IMR-90 (cell line): ENCODE measurements at regions not wholly inside any gene's neighbourhood (a gene's known extent, or its start where the extent isn't known, plus 50 kb on each side); places are given as distances from the start of the nearest gene placed in this dataset.

ENCODE experiments used
- ATAC-seq: fragments of 200-7000 bp; cut with Tn5 transposase; 2 replicates; pipeline ENCODE4 v1.9.1; 2020; ENCODE audit warnings: low read depth, mild to moderate bottlenecking, moderate library complexity
- BruUV-seq: library from RNA; stranded (reverse); fragments of 400-500 nt; replicated peaks from 2 replicates; lab custom pipeline; 2021; lab: Mats Ljungman, UMichigan
- CTCF ChIA-PET: fragments of 300-600 bp; formaldehyde crosslinking; extraction: SDS; loops from one replicate; lab custom pipeline; 2021; ENCODE audit warnings: antibody characterized with exemption; lab: Yijun Ruan, JAX
- POLR2A ChIA-PET: fragments of 300-600 bp; sonication (Branson Sonifier 250); formaldehyde crosslinking; loops from one replicate; lab custom pipeline; 2022; ENCODE audit warnings: antibody characterized with exemption; ENCODE audit not compliant: unreplicated experiment; lab: Charles Lee
- DNase-seq: peaks from one replicate; pipeline ENCODE4 v3.0.0; 2013
- H2AFZ ChIP-seq: replicated peaks from 2 replicates; pipeline ENCODE3; 2013; ENCODE audit warnings: low read length, mild to moderate bottlenecking; ENCODE audit not compliant: poor library complexity
- H2AK5ac ChIP-seq: 2 replicates; pipeline ENCODE4 v1.6.1; 2013; ENCODE audit warnings: low read depth, low read length, inconsistent platforms
- H2AK9ac ChIP-seq: replicated peaks from 2 replicates; pipeline ENCODE3; 2013; ENCODE audit warnings: mild to moderate bottlenecking, low read depth, low read length, moderate library complexity; ENCODE audit not compliant: poor library complexity
- H2BK120ac ChIP-seq: 2 replicates; pipeline ENCODE4 v1.6.1; 2013; ENCODE audit warnings: low read depth, low read length, inconsistent platforms
- H2BK15ac ChIP-seq: 3 replicates; pipeline ENCODE4 v1.6.1; 2013; ENCODE audit warnings: low read depth, low read length, inconsistent platforms
- H2BK20ac ChIP-seq: 2 replicates; pipeline ENCODE4 v1.6.1; 2013; ENCODE audit warnings: low read depth, mild to moderate bottlenecking, inconsistent platforms, low read length, moderate library complexity
- H2BK5ac ChIP-seq: 2 replicates; pipeline ENCODE4 v1.6.1; 2013; ENCODE audit warnings: mild to moderate bottlenecking, low read depth, low read length, inconsistent platforms; ENCODE audit not compliant: poor library complexity, severe bottlenecking
- H3K14ac ChIP-seq: replicated peaks from 2 replicates; pipeline ENCODE4 v1.6.1; 2013; ENCODE audit warnings: low read depth, low read length, inconsistent platforms
- H3K18ac ChIP-seq: 2 replicates; pipeline ENCODE4 v1.6.1; 2013; ENCODE audit warnings: low read depth, low read length, control low read depth
- H3K23ac ChIP-seq: 2 replicates; pipeline ENCODE4 v1.6.1; 2013; ENCODE audit warnings: low read depth, low read length, inconsistent platforms
- H3K27ac ChIP-seq: 2 replicates; pipeline ENCODE4 v1.5.1; 2013; ENCODE audit warnings: mild to moderate bottlenecking, control low read depth, low read length; ENCODE audit not compliant: insufficient read depth
- H3K27me3 ChIP-seq: 2 replicates; pipeline ENCODE4 v1.6.1; 2013; ENCODE audit warnings: low read length; ENCODE audit not compliant: control insufficient read depth, insufficient read depth
- H3K36me3 ChIP-seq: 2 replicates; pipeline ENCODE4 v1.6.1; 2013; ENCODE audit warnings: low read length, mixed read lengths; ENCODE audit not compliant: control insufficient read depth, insufficient read depth
- H3K4ac ChIP-seq: 2 replicates; pipeline ENCODE4 v1.6.1; 2013; ENCODE audit warnings: low read depth, low read length, inconsistent platforms
- H3K4me1 ChIP-seq: 2 replicates; pipeline ENCODE4 v1.6.1; 2013; ENCODE audit warnings: low read length, mixed read lengths; ENCODE audit not compliant: control insufficient read depth, insufficient read depth
- H3K4me2 ChIP-seq: 2 replicates; pipeline ENCODE4 v1.6.1; 2013; ENCODE audit warnings: low read depth, mild to moderate bottlenecking, control low read depth, low read length, moderate library complexity
- H3K4me3 ChIP-seq: 2 replicates; pipeline ENCODE4 v1.5.1; 2013; ENCODE audit warnings: low read depth, mild to moderate bottlenecking, control low read depth, low read length, moderate library complexity; ENCODE audit not compliant: insufficient read depth
- H3K56ac ChIP-seq: 2 replicates; pipeline ENCODE4 v1.6.1; 2013; ENCODE audit warnings: low read length, inconsistent platforms; ENCODE audit not compliant: insufficient read depth; ENCODE audit errors: extremely low read depth
- H3K79me1 ChIP-seq, 2 experiments: 2 replicates each; pipeline ENCODE4 v1.6.1; 2013; ENCODE audit warnings: low read length in 2 of 2, inconsistent platforms in 1 of 2, low read depth in 1 of 2
- H3K9ac ChIP-seq: 2 replicates; pipeline ENCODE4 v1.6.1; 2013; ENCODE audit warnings: low read depth, low read length, control low read depth
- H3K9me1 ChIP-seq: 2 replicates; pipeline ENCODE4 v1.6.1; 2013; ENCODE audit warnings: low read length, inconsistent platforms; ENCODE audit not compliant: insufficient read depth
- H3K9me3 ChIP-seq: 2 replicates; pipeline ENCODE4 v1.6.1; 2013; ENCODE audit warnings: low read length; ENCODE audit not compliant: control insufficient read depth, insufficient read depth
- H4K20me1 ChIP-seq: 2 replicates; pipeline ENCODE4 v1.6.1; 2013; ENCODE audit warnings: low read length, inconsistent platforms; ENCODE audit not compliant: insufficient read depth
- H4K5ac ChIP-seq: 2 replicates; pipeline ENCODE4 v1.6.1; 2013; ENCODE audit warnings: mild to moderate bottlenecking, low read depth, low read length, control low read depth
- H4K8ac ChIP-seq, 2 experiments: 2 replicates each; pipeline ENCODE4 v1.6.1; 2013; ENCODE audit warnings: low read depth in 2 of 2, low read length in 2 of 2, control low read depth in 1 of 2, inconsistent platforms in 1 of 2
- H4K91ac ChIP-seq: 2 replicates; pipeline ENCODE4 v1.6.1; 2013; ENCODE audit warnings: low read depth, low read length, inconsistent platforms; ENCODE audit not compliant: insufficient read depth
- BHLHE40 ChIP-seq: fragments of 150-350 bp; IDR thresholded peaks from 2 replicates; pipeline ENCODE4 v1.6.1; 2016; ENCODE audit warnings: mild to moderate bottlenecking, low read depth, low read length
- CEBPB ChIP-seq: IDR thresholded peaks from 2 replicates; pipeline ENCODE4 v1.6.1; 2012; ENCODE audit warnings: low read depth, low read length, improper control_type of control experiment
- CTCF ChIP-seq: conservative IDR thresholded peaks from 2 replicates; pipeline ENCODE4 v1.5.1; 2012; ENCODE audit warnings: mild to moderate bottlenecking, low read depth, low read length, improper control_type of control experiment
- FOS ChIP-seq: fragments of 150-350 bp; IDR thresholded peaks from 2 replicates; pipeline ENCODE4 v1.6.1; 2016; ENCODE audit warnings: low read depth, low read length
- MAZ ChIP-seq: IDR thresholded peaks from 2 replicates; pipeline ENCODE4 v1.6.1; 2012; ENCODE audit warnings: low read depth, mild to moderate bottlenecking, low read length, improper control_type of control experiment, moderate library complexity, borderline replicate concordance
- MXI1 ChIP-seq: IDR thresholded peaks from 2 replicates; pipeline ENCODE4 v1.6.1; 2012; ENCODE audit warnings: low read depth, mild to moderate bottlenecking, low read length, moderate library complexity, borderline replicate concordance
- NFE2L2 ChIP-seq: fragments of 150-350 bp; IDR thresholded peaks from 2 replicates; pipeline ENCODE4 v1.6.1; 2016; ENCODE audit warnings: low read depth, mild to moderate bottlenecking, low read length
- POLR2A ChIP-seq: IDR thresholded peaks from 2 replicates; pipeline ENCODE4 v1.6.1; 2012; ENCODE audit warnings: mild to moderate bottlenecking, low read depth, low read length
- RCOR1 ChIP-seq: IDR thresholded peaks from 2 replicates; pipeline ENCODE4 v1.6.1; 2012; ENCODE audit warnings: mild to moderate bottlenecking, low read length, improper control_type of control experiment; ENCODE audit not compliant: insufficient replicate concordance
- WGBS, 2 experiments: methylation state at CpG; one replicate each; pipeline versions ENCODE4 v1.1.5 to v1.1.7; 2013; ENCODE audit warnings: missing lambda C conversion rate in 2 of 2; ENCODE audit not compliant: insufficient read length in 1 of 2; ENCODE audit errors: extremely low coverage in 2 of 2; 5-methylcytosine and 5-hydroxymethylcytosine counted together
- dilution Hi-C: fragments of 300-500 bp; cut with HindIII; formaldehyde crosslinking; loops from one replicate; pipeline ENCODE4 v1.14.3; 2018; ENCODE audit warnings: low sequenced_read_pairs; ENCODE audit not compliant: unreplicated experiment
- in situ Hi-C: fragments of 300-500 bp; cut with MboI; formaldehyde crosslinking; loops from 3 replicates; pipeline ENCODE4 v1.14.3; 2019; ENCODE audit warnings: low sequenced_read_pairs, inconsistent platforms, mixed read lengths
- intact Hi-C: fragments of 100-400 bp; cut with micrococcal nuclease; formaldehyde crosslinking; loops from 2 replicates; pipeline ENCODE4 v1.10.0; 2022
- TF ChIP-seq, protein P1 (sequence below): fragments of 150-350 bp; IDR thresholded peaks from 2 replicates; pipeline ENCODE4 v1.6.1; 2017; ENCODE audit warnings: mild to moderate bottlenecking, antibody characterized with exemption, low read length, low read depth

GRCh38 chr1:233497679-233498078, 116.2 kb upstream of the KCNK1 start:
- H3K27ac ChIP-seq, result no peak overlapping the region
- H3K9ac ChIP-seq, result no peak overlapping the region
- H2BK5ac ChIP-seq, result no peak overlapping the region
- no peak overlapping the region for H2AK9ac ChIP-seq
- intact Hi-C loops, result loop anchor here (2.0 kb wide), 1 partner anchor 47 kb away; no protein-coding TSS in a partner anchor
- H3K79me1 ChIP-seq, result no peaks in the 10 kb centered on the region
- H3K36me3 ChIP-seq, result no peaks in the 10 kb centered on the region
- no peak overlapping the region for H2BK15ac ChIP-seq
- H2BK20ac ChIP-seq, result no peak overlapping the region
- no peak for TF ChIP-seq CEBPB
- no peak for TF ChIP-seq POLR2A
- TF ChIP-seq RCOR1, result no peak
- no peak for TF ChIP-seq MXI1
- no peak for TF ChIP-seq NFE2L2
- no peak for TF ChIP-seq FOS
- no peak for TF ChIP-seq CTCF
- no peak for TF ChIP-seq BHLHE40
- TF ChIP-seq MAZ, result no peak
- TF ChIP-seq, protein P1, sequence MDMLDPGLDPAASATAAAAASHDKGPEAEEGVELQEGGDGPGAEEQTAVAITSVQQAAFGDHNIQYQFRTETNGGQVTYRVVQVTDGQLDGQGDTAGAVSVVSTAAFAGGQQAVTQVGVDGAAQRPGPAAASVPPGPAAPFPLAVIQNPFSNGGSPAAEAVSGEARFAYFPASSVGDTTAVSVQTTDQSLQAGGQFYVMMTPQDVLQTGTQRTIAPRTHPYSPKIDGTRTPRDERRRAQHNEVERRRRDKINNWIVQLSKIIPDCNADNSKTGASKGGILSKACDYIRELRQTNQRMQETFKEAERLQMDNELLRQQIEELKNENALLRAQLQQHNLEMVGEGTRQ, result no peak
- H3K23ac ChIP-seq, result no peak overlapping the region
- no peak overlapping the region for H2BK120ac ChIP-seq
- H3K56ac ChIP-seq, result no peak overlapping the region
- H3K9me1 ChIP-seq, result no peaks in the 10 kb centered on the region
- no TSS peak for BruUV-seq
- no peaks in the 10 kb centered on the region for H3K4me1 ChIP-seq
- no peak for ATAC-seq
- no peak overlapping the region for H3K4me2 ChIP-seq
- no peak overlapping the region for H4K91ac ChIP-seq
- in situ Hi-C loops, result no loop called here
- no peak overlapping the region for H3K14ac ChIP-seq
- ChIA-PET POLR2A (no interaction called here), CTCF (interaction anchor here (0.6 kb wide), 1 partner anchor 621 kb away, joined by 4 read pairs; no protein-coding TSS in a partner anchor)
- no peak for DNase-seq
- H3K4me3 ChIP-seq, result no peak overlapping the region
- H4K5ac ChIP-seq, result no peak overlapping the region
- H3K18ac ChIP-seq, result no peak overlapping the region
- peaks cover 9% of the 10 kb centered on the region for H3K9me3 ChIP-seq
- H3K4ac ChIP-seq, result no peak overlapping the region
- WGBS, 2 experiments, result no CpG with 5 or more reads among the region's 3 CpGs
- no peak overlapping the region for H2AFZ ChIP-seq
- dilution Hi-C loops, result no loop called here
- H4K8ac ChIP-seq, result no peak overlapping the region
- no peak overlapping the region for H2AK5ac ChIP-seq
- H4K20me1 ChIP-seq, result no peaks in the 10 kb centered on the region
- no peaks in the 10 kb centered on the region for H3K27me3 ChIP-seq
